Heart left ventricle (tissue), 13 donors: ENCODE measurements at regions not wholly inside any gene's neighbourhood (a gene's known extent, or its start where the extent isn't known, plus 50 kb on each side); places are given as distances from the start of the nearest gene placed in this dataset.

Experiments used
- CTCF ChIP-seq, 12 donors: fragments of 200-600 bp; sonication (generic) in 4 of 12; IDR thresholded peaks; one replicate each; pipeline versions ENCODE4 v1.5.0 to v1.8.0; 2018 to 2022; ENCODE audit warnings: antibody characterized with exemption in 12 of 12, mild to moderate bottlenecking in 5 of 12
- POLR2A ChIP-seq, 2 donors: fragments of 450-650 bp; IDR thresholded peaks; one replicate each; pipeline ENCODE4 v1.6.1; 2017; ENCODE audit warnings: antibody characterized with exemption in 2 of 2, mild to moderate bottlenecking in 2 of 2, moderate library complexity in 2 of 2
- donor health status: ischemic (EF 13 %, LVEDD 7.1; RV severe dilation, severe dysfunction).
- donor health status: DM: no; HTN: yes; CAD: no.
- donor health status: DM: no; HTN: no; CAD: no.
- donor health status: ischemic (EF 25% LVEDD 6.9; RV normal size, moderate dysfunction).
- donor health status: ischemic (EF 25% LVEDD 5.7; RV mildly dilated, moderate dysfunction).
- donor health status: ischemic (EF 35%, LVEDD 5.7; RV mildly dilated, moderate dysfunction).
- donor health status: nonischemic (EF 11% LVEDD 7.7; RV severe dilation, severe dysfunction).
- donor health status: DM: yes; HTN: yes; CAD: no.
- donor health status: PGD.
- donor health status: ischemic (EF 29% LVEDD 5.4; RV normal size, mild dysfunction).
- donor health status: nonischemic (EF 23%, LVEDD 6.1; RV moderate dilation, normal function).

DNA sequence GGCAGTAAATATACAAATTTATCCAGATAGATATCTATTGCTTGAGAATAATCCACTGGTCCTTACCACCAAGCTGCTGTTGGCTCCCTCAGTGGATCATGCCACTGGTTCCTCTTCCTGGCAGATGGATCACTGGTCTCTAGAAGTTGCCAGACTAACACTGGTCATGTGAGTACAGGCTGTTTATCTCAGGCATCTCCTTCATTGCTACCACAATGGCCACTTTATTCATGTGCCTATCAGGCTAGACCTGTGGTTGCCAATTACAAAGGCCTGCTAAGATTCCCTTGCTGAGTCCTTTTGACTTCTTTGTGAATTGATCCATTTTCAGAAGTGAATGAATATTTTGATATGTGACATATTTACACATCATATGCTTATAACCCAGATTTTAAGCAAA is 1659.5 kb upstream of the PCDH20 start:
- TF ChIP-seq CTCF (IDR thresholded peaks at IDR 0.05), result no peak
- TF ChIP-seq POLR2A (IDR thresholded peaks at IDR 0.05), result no peak
